Activated CD4-positive, alpha-beta T cell treated with anti-CD3 and anti-CD28 coated beads for 36 hours (primary cell): ENCODE measurements at regions not wholly inside any gene's neighbourhood (a gene's known extent, or its start where the extent isn't known, plus 50 kb on each side); places are given as distances from the start of the nearest gene placed in this dataset.

Experiments
- ATAC-seq: fragments of 200-7000 bp; cut with Tn5 transposase; one replicate; pipeline ENCODE4 v1.10.0; 2021; ENCODE audit warnings: mild to moderate bottlenecking, moderate library complexity
- CTCF ChIA-PET: fragments of 350-600 bp; sonication (Branson Sonifier 250); formaldehyde crosslinking; loops from one replicate; lab custom pipeline; 2021; ENCODE audit warnings: antibody characterized with exemption; lab: Charles Lee
- POLR2A ChIA-PET: fragments of 350-600 bp; sonication (Branson Sonifier 250); formaldehyde crosslinking; loops from one replicate; lab custom pipeline; 2021; ENCODE audit warnings: antibody characterized with exemption, inconsistent platforms; lab: Charles Lee
- DNase-seq: peaks from one replicate; pipeline ENCODE4 v3.0.0-alpha.2; 2020
- H3K27ac Mint-ChIP-seq: one replicate; pipeline ENCODE4 v1.8.0; 2021; ENCODE audit warnings: mixed read lengths
- H3K27me3 Mint-ChIP-seq: one replicate; pipeline ENCODE4 v1.8.0; 2021; ENCODE audit warnings: mixed read lengths
- H3K36me3 Mint-ChIP-seq: one replicate; pipeline ENCODE4 v1.8.0; 2021; ENCODE audit warnings: low read depth, mixed read lengths
- H3K4me1 Mint-ChIP-seq: one replicate; pipeline ENCODE4 v1.8.0; 2021; ENCODE audit warnings: mixed read lengths
- H3K4me3 Mint-ChIP-seq: one replicate; pipeline ENCODE4 v1.8.0; 2021; ENCODE audit warnings: mild to moderate bottlenecking, moderate library complexity, mixed read lengths
- H3K9me3 Mint-ChIP-seq: one replicate; pipeline ENCODE4 v1.8.0; 2021; ENCODE audit warnings: low read depth, mixed read lengths
- intact Hi-C, 2 experiments: fragments of 100-400 bp; cut with DNase I in 1 of 2; cut with micrococcal nuclease in 1 of 2; formaldehyde crosslinking; loops; one replicate each; pipeline versions ENCODE4 v1.14.2 to v1.15.1; 2022 to 2024; cut with DNase I, micrococcal nuclease

DNA sequence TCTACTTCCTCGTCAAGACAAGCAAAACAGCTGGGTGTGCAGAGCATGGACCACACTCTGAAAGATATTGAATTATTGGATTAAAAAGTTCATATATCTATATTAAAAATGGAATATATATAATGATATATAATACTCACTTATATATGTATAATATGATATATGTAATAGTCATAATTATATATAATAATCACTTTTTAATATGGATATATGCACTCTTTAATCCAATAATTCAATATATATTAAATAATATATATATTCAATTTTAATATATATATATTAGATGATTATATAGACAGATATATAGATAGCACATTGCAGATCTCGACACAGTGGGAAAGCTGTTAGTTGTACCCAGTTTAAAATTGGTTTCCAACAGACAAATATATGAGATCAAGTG is 182.1 kb upstream of the CARD18 start:
- H3K4me3 Mint-ChIP-seq: no peak overlapping the region
- no peak overlapping the region for H3K27ac Mint-ChIP-seq
- ATAC-seq (no peak), DNase-seq (no peak)
- ChIA-PET POLR2A (no interaction called here), CTCF (interaction anchor here (1.0 kb wide), 1 partner anchor 9 kb away, joined by 3 read pairs; no protein-coding TSS in a partner anchor)
- no peaks in the 10 kb centered on the region for H3K4me1 Mint-ChIP-seq
- intact Hi-C loops: no loop called here
- no peaks in the 10 kb centered on the region for H3K36me3 Mint-ChIP-seq
- no peaks in the 10 kb centered on the region for H3K9me3 Mint-ChIP-seq
- H3K27me3 Mint-ChIP-seq: peaks cover 7% of the 10 kb centered on the region

DNA sequence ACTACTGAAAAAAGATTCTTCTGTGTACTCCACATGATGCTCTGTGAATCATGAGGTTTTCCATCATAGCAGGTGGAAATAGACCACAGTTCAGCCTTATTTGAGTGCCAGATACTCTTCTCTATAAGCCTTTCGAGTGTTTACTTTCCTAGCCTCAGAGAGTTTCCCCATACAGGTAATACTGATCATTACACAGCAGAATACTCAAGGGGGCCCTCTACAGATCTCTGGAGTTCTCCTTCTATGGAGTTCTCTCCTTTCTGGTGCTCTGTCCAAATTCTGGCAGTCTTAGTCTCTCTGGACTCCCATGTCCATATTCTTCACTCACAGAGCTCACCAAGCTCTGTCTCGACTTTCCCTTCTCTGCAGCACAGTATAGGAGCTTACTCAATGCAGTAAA is 175.7 kb upstream of the CARD18 start:
- Mint-ChIP-seq H3K4me3 (no peak overlapping the region), H3K4me1 (no peaks in the 10 kb centered on the region), H3K27me3 (peaks cover 4% of the 10 kb centered on the region), H3K36me3 (no peaks in the 10 kb centered on the region), H3K9me3 (no peaks in the 10 kb centered on the region), H3K27ac (no peak overlapping the region)
- ATAC-seq (no peak), DNase-seq (no peak)
- CTCF ChIA-PET: no interaction called here
- POLR2A ChIA-PET: no interaction called here
- intact Hi-C loops: no loop called here

DNA sequence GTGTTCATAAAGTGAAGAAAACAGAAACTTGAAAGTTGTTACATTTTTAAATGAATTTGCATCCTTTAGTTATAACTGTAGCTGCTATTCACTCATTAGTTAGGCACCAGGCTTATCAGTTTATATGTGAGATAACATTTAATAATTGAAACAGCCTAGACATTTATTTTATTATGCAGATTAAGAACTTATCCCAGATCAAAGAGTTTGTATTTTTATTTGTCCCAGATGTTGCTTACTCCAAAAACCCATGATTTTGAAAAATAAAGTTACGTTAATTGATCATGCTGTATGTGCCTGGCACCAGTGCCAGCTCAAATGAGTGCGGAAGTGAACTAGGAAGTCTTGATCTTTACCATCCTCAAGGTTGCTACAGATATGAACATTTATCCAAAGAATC is 172.7 kb upstream of the CARD18 start:
- ChIA-PET CTCF (interaction anchor here (0.7 to 1.0 kb wide), 2 partner anchors 10 to 366 kb away, joined by 3 read pairs; no protein-coding TSS in a partner anchor), POLR2A (no interaction called here)
- no peak overlapping the region for H3K27ac Mint-ChIP-seq
- peaks cover 3% of the 10 kb centered on the region for H3K27me3 Mint-ChIP-seq
- ATAC-seq: no peak
- H3K36me3 Mint-ChIP-seq: no peaks in the 10 kb centered on the region
- no peak overlapping the region for H3K4me3 Mint-ChIP-seq
- no peaks in the 10 kb centered on the region for H3K9me3 Mint-ChIP-seq
- no peaks in the 10 kb centered on the region for H3K4me1 Mint-ChIP-seq
- intact Hi-C loops: no loop called here
- DNase-seq: no peak

DNA sequence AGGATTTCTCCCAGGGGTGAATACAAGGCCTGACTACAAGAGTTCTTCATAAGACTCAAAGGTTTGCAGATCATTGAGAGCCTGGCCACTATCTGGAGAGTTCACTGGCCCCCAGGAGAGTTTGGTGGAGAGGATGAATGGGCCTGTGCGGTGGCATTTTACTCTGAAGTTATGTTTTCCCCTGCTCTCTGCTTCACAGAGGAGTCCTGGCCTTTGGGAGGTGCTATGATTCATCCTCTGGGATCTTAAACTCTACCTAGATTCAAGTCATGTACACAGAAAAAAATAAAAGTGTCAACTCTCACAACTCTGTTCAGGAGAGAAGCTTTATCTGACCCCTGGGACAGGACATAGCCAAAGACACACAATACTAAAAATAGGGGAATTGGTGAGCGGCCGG is 159.1 kb upstream of the CARD18 start:
- Mint-ChIP-seq H3K9me3 (peaks cover 3% of the 10 kb centered on the region), H3K4me3 (no peak overlapping the region), H3K36me3 (no peaks in the 10 kb centered on the region), H3K4me1 (peaks cover 17% of the 10 kb centered on the region), H3K27me3 (peaks cover 10% of the 10 kb centered on the region), H3K27ac (peak overlapping the region; percentile 59)
- ChIA-PET CTCF (no interaction called here), POLR2A (no interaction called here)
- DNase-seq (no peak), ATAC-seq (peak; percentile 31)
- intact Hi-C loops: loop anchor here in 1 of 2 experiments (5.0 to 10.0 kb wide), 2 partner anchors 384 to 591 kb away; no protein-coding TSS in a partner anchor

DNA sequence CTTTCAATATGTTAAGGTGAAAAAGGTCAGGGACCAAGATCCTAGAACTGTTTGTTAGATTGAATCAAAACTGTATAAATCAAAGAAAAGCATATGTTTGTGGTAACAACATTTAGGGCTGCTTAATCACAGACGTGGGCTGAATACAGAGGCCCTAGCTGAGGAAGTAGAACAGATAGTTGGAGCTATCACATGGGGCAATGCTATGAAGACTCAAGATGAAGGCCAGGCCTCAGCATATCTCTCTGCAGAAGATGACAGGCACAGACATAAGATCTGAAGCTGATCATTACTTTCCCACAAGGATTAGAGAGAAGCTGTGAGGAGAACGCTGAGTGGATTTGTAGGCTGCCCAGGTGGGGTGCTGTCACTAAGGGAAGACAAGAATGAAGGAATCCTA is 158.6 kb upstream of the CARD18 start:
- peak overlapping the region; percentile 59 for H3K27ac Mint-ChIP-seq
- H3K9me3 Mint-ChIP-seq: peaks cover 3% of the 10 kb centered on the region
- intact Hi-C loops: loop anchor here in 1 of 2 experiments (5.0 to 10.0 kb wide), 2 partner anchors 383 to 591 kb away; no protein-coding TSS in a partner anchor
- CTCF ChIA-PET: no interaction called here
- H3K27me3 Mint-ChIP-seq: peaks cover 14% of the 10 kb centered on the region
- peaks cover 17% of the 10 kb centered on the region for H3K4me1 Mint-ChIP-seq
- H3K36me3 Mint-ChIP-seq: no peaks in the 10 kb centered on the region
- no peak for DNase-seq
- POLR2A ChIA-PET: no interaction called here
- H3K4me3 Mint-ChIP-seq: no peak overlapping the region
- peak; percentile 42 for ATAC-seq

DNA sequence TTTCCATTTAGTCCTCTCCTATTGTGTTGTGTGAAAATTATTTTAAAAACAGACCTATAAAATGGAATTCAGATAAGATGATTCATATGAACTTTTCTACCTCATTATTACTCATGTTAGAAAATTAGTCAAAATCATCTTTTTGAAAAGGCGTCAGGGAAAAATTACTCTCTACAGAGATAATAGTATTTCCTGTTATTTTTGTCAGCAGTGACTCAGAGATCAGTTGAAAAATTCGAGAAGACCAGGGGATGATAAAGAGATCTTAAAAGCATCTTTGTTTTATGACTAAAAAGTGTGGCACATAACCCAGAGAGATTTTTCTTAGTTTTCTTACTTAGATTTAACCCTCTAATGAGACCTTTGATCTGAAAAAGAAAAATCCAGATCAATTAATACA is 157.9 kb upstream of the CARD18 start:
- peaks cover 17% of the 10 kb centered on the region for H3K4me1 Mint-ChIP-seq
- ChIA-PET POLR2A (no interaction called here), CTCF (no interaction called here)
- intact Hi-C loops: loop anchor here in 1 of 2 experiments (5.0 to 10.0 kb wide), 2 partner anchors 383 to 590 kb away; no protein-coding TSS in a partner anchor
- ATAC-seq (peak; percentile 86), DNase-seq (no peak)
- H3K4me3 Mint-ChIP-seq: no peak overlapping the region
- H3K36me3 Mint-ChIP-seq: no peaks in the 10 kb centered on the region
- peaks cover 5% of the 10 kb centered on the region for H3K9me3 Mint-ChIP-seq
- H3K27me3 Mint-ChIP-seq: peaks cover 17% of the 10 kb centered on the region
- H3K27ac Mint-ChIP-seq: peak overlapping the region; percentile 40

DNA sequence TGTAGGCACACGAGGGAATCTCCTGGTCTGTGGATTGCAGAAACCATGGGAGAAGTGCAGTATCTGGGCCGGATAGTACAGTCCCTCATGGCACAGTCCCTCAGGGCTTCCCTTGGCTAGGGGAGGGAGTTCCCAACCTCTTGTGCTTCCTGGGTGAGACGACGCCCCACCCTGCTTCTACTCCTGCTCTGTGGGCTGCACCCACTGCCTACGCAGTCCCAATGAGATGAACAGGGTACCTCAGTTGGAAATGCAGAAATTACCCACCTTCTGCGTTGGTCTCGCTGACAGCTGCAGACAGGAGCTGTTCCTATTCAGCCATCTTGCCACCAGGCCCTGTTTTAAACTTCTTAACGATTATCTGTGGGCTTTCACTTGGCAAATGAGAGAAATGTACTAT is 157.2 kb upstream of the CARD18 start:
- intact Hi-C loops: loop anchor here in 1 of 2 experiments (5.0 to 10.0 kb wide), 2 partner anchors 382 to 590 kb away; no protein-coding TSS in a partner anchor
- ChIA-PET CTCF (no interaction called here), POLR2A (no interaction called here)
- H3K36me3 Mint-ChIP-seq: no peaks in the 10 kb centered on the region
- peaks cover 17% of the 10 kb centered on the region for H3K4me1 Mint-ChIP-seq
- peaks cover 5% of the 10 kb centered on the region for H3K9me3 Mint-ChIP-seq
- no peak for ATAC-seq
- DNase-seq: no peak
- no peak overlapping the region for H3K4me3 Mint-ChIP-seq
- H3K27me3 Mint-ChIP-seq: peaks cover 15% of the 10 kb centered on the region
- no peak overlapping the region for H3K27ac Mint-ChIP-seq

DNA sequence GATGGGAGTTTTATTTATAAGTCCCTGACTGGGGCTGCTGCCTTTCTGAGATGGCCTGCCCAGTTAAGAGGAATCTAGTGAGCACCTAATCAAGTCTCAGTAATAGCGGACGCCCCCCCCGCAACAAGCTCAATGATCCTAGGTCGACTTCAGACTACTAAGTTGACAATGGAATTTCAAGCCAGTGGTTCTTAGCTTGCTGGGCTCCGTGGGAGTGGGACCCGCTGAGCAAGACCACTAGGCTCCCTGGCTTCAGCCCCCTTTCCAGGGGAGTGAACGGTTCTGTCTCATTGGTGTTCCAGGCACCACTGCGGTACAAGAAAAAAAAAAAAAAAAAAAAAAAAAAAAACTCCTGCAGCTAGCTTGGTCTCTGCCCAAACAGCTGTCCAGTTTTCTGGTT is 156.8 kb upstream of the CARD18 start:
- ChIA-PET CTCF (no interaction called here), POLR2A (no interaction called here)
- Mint-ChIP-seq H3K4me1 (peaks cover 17% of the 10 kb centered on the region), H3K9me3 (peaks cover 5% of the 10 kb centered on the region), H3K36me3 (no peaks in the 10 kb centered on the region), H3K27ac (no peak overlapping the region), H3K27me3 (peaks cover 15% of the 10 kb centered on the region), H3K4me3 (no peak overlapping the region)
- DNase-seq (no peak), ATAC-seq (no peak)
- intact Hi-C loops: loop anchor here in 1 of 2 experiments (5.0 to 10.0 kb wide), 2 partner anchors 382 to 589 kb away; no protein-coding TSS in a partner anchor

DNA sequence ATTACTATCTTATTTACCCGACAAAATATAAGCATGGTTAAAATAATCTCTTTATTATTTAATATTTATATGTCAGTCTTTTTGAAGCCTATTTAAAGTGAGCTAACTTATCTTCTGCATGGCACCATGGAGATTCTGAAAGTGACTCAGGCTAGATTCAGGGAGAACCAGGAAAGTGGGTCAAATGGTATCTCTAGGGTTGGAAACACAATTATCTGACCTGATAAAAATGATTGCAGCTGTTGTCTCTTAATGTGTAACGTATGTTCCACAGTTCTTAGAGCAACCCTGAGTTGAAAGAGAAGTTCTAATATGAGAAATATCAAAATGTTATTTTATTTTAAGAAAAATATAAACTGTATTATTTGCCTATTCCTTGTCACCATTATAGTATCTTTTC is 143.1 kb upstream of the CARD18 start:
- ChIA-PET POLR2A (no interaction called here), CTCF (no interaction called here)
- H3K4me3 Mint-ChIP-seq: no peak overlapping the region
- peaks cover 12% of the 10 kb centered on the region for H3K27me3 Mint-ChIP-seq
- H3K9me3 Mint-ChIP-seq: no peaks in the 10 kb centered on the region
- intact Hi-C loops: loop anchor here in 1 of 2 experiments (2.0 kb wide), 1 partner anchor 48 kb away; no protein-coding TSS in a partner anchor
- H3K4me1 Mint-ChIP-seq: no peaks in the 10 kb centered on the region
- H3K36me3 Mint-ChIP-seq: no peaks in the 10 kb centered on the region
- ATAC-seq: no peak
- DNase-seq: no peak
- no peak overlapping the region for H3K27ac Mint-ChIP-seq

DNA sequence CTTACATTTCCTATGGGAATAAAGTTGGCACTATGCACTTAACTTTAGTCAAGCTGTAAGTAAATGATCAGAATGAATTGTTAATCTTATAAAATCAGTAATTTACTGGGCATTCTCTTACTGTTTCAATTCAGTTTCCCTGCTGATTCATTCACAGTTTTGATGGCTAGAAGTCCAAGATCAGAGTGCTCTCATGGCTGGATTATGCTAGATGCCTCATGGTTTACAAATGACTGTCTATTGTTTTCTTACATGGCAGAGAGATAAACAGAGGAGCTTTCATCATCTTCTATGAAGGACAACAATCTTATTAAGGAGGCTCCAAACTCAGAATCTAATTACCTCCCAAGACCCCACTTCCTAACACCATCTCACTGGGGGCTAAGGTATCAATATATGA is 135.1 kb upstream of the CARD18 start:
- DNase-seq (no peak), ATAC-seq (no peak)
- ChIA-PET CTCF (interaction anchor here (0.7 kb wide), 2 partner anchors 310 to 607 kb away, joined by 3 read pairs; no protein-coding TSS in a partner anchor), POLR2A (no interaction called here)
- Mint-ChIP-seq H3K27ac (no peak overlapping the region), H3K27me3 (peaks cover 4% of the 10 kb centered on the region), H3K4me1 (no peaks in the 10 kb centered on the region), H3K36me3 (no peaks in the 10 kb centered on the region), H3K9me3 (no peaks in the 10 kb centered on the region), H3K4me3 (no peak overlapping the region)
- intact Hi-C loops: no loop called here

DNA sequence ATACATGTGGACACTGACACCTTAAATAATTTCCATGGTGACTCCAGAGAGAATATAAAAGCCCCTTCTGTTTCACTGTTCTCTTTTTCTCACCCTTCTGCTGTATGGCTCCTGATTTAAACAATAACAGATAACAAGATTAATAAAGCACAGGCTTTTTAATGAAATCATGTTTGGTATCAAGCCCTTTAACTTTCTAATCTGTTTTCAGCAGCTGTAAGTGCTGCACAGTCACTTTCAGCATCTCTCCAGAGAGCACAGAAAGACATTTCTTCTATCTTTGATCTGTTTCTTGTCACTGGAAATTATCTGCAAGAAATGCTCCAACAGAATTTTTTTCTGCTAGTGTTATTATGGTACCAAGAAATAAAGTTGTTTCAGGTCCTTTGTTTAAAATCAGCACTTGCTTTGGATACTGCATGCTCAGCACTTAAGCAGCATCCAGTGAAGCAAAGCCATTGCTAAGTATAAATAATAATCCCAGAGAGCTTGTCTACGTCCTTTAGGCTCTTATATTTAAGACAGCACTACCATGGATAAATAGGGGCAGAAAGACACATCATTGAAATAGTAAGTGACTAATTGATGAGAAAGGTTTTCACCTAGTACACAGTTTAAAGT is 134.2 kb upstream of the CARD18 start:
- peaks cover 4% of the 10 kb centered on the region for H3K27me3 Mint-ChIP-seq
- POLR2A ChIA-PET: no interaction called here
- ATAC-seq (no peak), DNase-seq (no peak)
- no peak overlapping the region for H3K4me3 Mint-ChIP-seq
- H3K4me1 Mint-ChIP-seq: no peaks in the 10 kb centered on the region
- CTCF ChIA-PET: no interaction called here
- no peaks in the 10 kb centered on the region for H3K36me3 Mint-ChIP-seq
- H3K27ac Mint-ChIP-seq: no peak overlapping the region
- intact Hi-C loops: no loop called here
- H3K9me3 Mint-ChIP-seq: no peaks in the 10 kb centered on the region

DNA sequence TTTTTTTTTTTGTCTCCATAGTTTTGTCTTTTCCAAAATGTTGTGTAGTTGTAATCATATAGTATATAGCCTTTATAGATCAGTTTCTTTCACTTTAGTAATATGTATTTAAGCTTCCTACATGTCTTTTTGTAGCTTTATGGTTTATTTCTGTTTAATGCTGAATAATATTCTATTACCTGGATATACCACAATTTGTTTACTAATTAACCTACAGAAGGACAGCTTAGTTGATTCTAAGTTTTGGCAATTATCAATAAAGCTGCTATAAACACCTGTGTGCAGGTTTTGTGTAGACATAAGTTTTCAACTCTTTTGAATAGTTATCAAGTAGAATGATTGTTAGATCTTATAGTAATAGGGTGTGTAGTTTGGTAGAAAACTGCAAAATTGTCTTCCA is 130.3 kb upstream of the CARD18 start:
- Mint-ChIP-seq H3K4me1 (no peaks in the 10 kb centered on the region), H3K27ac (no peak overlapping the region), H3K36me3 (no peaks in the 10 kb centered on the region), H3K9me3 (no peaks in the 10 kb centered on the region), H3K27me3 (peaks cover 2% of the 10 kb centered on the region), H3K4me3 (no peak overlapping the region)
- ChIA-PET POLR2A (no interaction called here), CTCF (no interaction called here)
- intact Hi-C loops: no loop called here
- ATAC-seq: no peak
- no peak for DNase-seq
